GM18505 (cell line): ENCODE measurements at regions not wholly inside any gene's neighbourhood (a gene's known extent, or its start where the extent isn't known, plus 50 kb on each side); places are given as distances from the start of the nearest gene placed in this dataset.

ENCODE experiments used
- ATAC-seq: cut with Tn5 transposase; IDR thresholded peaks from one replicate; pipeline ENCODE4 v1.9.1; 2021; ENCODE audit not compliant: unreplicated experiment
- POLR2A ChIP-seq: IDR thresholded peaks from 4 replicates; pipeline ENCODE4 v1.6.1; 2011; ENCODE audit warnings: borderline replicate concordance; ENCODE audit not compliant: insufficient read depth, insufficient read length; ENCODE audit errors: extremely low read depth

DNA sequence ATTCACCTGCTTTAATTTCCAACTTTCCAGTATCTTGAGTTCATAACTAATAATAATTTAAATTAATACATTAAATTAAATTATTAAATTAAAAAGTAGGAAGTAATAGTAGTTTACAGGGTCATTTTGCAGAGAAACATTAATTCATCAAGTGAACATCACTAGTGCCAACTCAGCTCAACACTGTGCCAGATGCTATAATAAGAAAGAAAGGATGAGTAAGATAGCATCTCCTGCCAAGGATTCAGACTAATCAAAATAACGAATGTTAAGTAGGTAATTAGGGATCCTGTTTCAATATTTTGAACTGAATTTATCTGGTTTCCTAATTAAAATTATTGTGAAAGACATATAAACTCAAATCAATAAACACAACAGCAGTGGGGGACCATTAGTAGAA is 596.7 kb downstream of the SLC6A15 start:
- TF ChIP-seq POLR2A, result no peak
- ATAC-seq, result no peak

DNA sequence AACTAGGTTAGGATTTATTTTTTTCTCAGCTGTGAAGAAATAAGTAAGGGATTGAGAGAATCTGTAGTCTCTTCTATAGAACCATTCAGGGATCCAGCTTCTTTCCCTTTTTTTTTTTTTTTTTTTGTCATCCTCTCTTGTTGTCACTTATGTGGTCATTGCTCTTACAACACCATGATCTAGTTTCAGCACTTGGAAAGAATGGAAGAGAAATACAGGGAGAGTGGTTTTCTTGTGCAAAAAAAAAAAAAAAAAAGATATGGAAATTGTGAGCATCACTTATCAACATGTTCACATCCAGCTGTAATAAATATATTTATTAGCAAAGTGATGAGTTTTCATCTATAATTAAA is 599.3 kb downstream of the SLC6A15 start:
- ATAC-seq, result no peak
- no peak for TF ChIP-seq POLR2A

DNA sequence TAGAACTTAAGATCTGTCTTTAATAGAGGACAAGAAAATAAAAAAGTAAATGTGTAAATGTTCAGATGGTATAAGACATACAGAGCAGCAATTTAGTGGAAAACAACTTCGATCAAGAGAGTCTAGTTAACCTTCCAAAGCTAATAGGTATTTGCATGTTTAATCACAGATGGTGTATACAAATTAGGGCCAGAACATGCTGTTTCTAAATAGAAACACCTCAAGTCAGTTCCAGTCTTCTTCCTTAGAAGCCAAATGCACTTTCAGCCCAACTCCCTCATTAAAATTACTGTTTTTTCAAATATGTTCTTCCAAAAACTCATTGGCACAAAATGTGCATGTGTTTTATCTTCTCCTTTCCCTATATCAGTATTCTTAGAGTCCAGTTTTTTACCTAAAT is 604.4 kb downstream of the SLC6A15 start:
- TF ChIP-seq POLR2A, result no peak
- no peak for ATAC-seq

DNA sequence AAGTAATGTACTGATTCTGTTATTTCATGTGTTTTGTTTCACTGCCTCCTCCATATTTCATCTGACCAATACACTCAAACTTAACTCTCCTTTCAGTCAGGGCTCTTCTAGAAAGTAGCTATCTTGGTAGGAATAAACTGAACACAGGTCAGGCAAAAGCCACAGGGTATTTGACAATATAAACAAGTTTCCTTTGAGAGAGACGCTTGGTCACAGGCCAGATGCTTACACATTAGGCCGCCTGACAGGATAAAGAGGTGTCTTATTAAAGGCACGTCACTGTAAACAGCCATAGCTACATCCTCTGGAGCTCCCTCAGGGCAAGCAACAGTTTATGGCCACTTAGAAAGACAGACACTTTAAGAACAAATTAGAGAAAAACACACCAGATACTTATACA is 607.5 kb downstream of the SLC6A15 start:
- no peak for TF ChIP-seq POLR2A
- no peak for ATAC-seq

DNA sequence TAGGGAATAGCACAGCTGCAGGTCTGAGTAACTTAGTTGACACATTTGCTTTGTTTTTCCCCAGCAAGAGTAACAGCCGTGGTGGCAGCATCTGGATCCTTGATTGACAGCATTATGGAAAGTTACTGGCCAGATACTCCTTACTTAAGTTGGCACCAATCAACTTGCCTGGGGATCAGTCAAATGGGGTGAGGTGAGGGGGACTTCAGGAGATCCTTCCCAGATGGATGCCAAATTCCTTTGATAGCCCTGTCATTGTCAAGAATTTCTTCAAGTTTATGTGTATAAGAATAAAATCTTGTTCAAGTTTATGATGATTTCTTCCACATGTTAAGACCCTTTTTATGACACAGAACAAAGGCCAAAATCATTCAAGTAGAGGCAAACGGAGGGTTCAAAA is 618.4 kb downstream of the SLC6A15 start:
- TF ChIP-seq POLR2A, result no peak
- ATAC-seq, result no peak

DNA sequence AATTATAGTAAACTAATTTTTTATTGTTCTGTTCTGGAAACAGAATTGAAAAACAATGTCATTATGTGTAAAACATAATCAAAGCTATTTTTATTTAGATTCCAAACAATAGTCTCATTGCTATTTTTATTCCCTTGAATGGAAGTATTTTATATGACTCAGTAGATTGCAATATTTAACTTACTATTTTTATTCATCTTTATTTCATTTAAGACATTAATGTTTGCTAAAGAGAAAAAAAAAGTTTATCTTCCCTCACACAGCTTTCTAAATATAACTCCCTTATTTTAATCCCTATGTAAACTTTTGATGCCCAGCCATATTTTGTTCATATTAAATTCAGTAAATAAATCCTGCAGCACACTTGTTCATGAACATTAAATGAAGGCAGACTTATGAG is 622.4 kb downstream of the SLC6A15 start:
- no peak for ATAC-seq
- no peak for TF ChIP-seq POLR2A

DNA sequence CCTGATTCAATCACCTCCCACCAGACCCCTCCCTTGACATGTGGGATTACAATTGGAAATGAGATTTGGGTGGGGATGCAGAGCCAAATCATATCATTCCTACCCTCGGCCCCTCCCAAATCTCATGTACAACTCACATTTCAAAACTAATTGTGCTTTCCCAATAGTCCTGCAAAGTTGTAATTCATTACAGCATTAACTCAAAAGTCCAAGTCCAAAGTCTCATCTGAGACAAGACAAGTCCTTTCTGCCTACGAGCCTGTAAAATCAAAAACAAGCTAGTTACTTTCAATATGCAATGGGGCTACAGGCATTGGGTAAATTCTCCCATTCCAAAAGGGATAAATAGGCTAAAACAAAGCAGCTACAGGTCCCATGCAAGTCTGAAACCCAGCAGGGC is 634.6 kb downstream of the SLC6A15 start:
- no peak for TF ChIP-seq POLR2A
- no peak for ATAC-seq

DNA sequence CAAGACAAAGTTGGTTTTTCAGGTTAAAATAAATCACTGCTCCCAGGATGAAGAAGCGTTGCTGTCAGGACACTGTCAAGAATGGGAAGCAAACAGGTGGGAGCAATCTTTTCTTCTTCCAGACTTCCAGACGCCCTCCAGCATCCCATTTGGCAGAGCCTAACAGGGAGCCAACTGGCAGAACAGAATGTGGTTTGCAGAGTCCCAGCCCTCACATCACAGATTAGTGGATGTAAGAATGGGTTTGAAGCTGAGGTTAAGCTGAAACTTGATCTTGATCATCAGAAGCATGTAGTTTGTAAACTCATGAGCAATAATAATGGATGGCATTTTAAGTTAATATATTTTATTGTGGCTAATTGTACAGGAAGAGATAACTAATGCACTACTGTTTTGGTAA is 636.4 kb downstream of the SLC6A15 start:
- ATAC-seq, result no peak
- TF ChIP-seq POLR2A, result no peak

DNA sequence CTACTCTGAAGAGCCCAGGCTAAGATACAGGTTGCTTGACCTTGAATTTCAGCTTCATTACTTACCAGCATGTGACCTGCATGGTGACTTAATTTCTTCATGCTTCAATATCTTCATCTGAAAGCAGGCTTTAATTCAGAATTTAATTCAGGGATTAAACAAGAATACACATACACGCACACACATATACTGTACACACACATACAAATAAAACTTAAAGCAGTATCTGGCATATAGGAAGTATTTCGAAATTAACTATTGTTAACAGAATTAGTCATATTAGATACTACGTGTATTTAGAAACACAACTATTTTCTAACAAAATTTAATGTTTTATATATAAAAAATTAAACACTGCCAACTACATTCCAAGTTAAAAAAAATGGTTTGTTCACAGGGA is 640.3 kb downstream of the SLC6A15 start:
- no peak for TF ChIP-seq POLR2A
- ATAC-seq, result no peak

DNA sequence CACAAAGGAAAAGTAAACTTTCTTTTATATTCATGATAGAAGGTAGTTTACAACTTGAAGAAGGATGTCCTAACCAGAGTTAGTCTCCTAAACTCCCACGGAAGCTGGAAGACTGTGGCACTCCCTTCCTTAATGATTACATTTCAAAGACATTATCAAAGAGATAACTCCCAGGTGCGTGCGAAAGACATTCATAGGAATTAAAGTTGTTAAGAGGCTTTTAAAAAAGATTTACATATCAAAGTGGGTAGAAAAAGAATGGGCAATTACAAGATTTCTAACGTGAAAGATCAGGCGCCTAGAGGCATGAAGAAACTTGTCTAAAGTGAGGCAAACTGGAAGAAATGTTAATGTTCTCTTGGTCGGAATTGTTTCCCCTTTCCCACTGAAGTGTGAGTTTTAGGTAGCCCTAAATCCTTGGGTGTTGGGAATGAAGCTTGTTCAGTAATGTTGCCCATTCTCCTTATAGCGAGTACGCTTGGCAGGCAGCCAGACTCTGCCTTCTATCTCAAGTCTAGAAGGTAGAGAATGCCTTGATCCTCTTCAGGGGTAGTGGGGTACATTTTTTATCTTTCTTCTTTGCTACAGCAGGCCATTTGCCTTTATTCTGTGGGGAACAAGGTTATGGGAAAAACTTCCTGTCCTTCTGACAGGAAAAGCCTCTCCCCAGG is 642.0 kb downstream of the SLC6A15 start:
- ATAC-seq, result no peak
- no peak for TF ChIP-seq POLR2A

DNA sequence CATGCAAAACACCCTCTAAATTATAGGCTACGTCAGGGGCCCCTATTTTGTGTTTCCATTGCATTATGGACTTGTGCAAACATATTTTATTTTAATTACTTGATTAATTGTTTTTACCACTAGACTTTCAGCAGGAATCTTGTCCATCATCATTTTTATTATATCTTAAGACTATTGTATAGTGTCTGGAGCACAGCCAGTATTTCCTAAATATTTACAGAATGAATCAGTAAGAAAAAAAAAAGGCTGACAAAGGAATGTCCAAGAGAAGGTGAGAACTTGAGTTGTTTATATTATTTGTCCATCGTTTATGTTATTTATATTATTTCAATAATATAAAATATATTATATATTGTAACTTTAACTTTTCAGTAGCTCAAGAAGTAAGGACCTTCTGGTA is 664.7 kb downstream of the SLC6A15 start:
- ATAC-seq, result no peak
- TF ChIP-seq POLR2A, result no peak

DNA sequence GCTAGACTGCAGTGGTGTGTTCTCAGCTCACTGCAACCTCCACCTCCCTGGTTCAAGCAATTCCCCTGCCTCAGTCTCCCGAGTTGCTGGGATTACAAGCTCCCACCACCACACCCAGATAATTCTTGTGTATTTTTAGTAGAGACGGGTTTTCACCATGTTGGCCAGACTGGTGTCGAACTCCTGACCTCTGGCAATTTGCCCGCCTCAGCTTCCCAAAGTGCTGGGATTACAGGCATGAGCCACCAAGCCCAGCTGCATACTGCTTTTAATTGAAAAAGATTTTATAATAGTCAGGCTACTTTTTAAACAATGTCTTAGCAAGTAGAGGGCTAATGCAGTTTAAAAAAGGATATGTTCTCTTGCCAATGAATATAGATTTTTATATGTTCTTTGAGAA is 668.9 kb downstream of the SLC6A15 start:
- no peak for TF ChIP-seq POLR2A
- ATAC-seq, result no peak

DNA sequence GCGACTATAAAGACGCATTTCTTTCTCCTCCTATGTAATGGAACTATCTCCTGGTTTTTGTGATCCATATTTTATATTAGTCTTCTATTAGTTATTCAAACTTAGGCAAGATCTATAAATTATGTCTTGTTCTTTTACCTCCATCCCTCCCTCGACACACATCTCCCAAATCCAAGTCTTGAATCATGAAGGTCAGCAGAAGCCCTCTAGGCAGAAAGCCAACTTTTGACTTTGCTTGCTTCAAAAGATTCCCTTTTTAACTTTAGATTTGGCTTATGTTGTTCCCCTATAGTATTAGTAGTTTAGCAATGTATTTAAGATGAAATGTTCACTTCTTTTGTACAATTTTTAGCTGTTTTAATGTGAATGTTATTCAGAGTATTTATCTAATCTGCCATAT is 689.8 kb downstream of the SLC6A15 start:
- TF ChIP-seq POLR2A, result no peak
- no peak for ATAC-seq

DNA sequence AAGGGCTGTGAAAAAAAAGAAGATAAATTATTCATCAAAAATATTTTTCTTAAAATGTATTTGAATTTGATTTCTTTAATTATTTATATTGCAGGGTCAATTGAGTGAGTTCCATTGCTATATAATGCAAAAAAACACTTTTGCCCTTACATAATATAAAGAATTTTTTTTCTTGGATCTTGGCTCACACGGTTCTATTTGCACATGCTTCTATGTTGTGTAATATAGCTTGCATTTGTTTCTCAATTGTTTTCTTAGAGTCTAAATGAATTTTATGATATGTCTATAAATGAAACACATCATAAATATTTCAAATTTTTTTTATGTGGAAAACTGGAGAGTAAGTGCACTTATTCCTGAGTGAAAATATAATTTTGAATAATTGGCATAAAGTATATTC is 694.2 kb downstream of the SLC6A15 start:
- TF ChIP-seq POLR2A, result no peak
- no peak for ATAC-seq

DNA sequence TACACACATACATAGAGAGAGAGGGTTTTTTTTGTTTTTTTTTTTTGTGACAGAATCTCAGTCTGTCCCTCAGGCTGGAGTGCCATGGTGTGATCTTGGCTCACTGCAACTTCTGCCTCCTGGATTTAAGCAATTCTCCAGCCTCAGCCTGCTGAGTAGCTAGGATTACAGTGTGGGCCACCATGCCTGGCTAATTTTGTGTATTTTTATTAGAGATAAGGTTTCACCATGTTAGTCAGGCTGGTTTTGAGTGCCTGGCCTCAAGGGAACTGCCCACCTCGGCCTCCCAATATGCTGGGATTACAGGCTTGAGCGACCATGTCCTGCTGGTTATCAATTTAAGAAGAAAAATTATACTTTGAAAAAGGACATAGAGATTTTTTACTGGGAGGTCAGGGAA is 710.6 kb downstream of the SLC6A15 start:
- no peak for ATAC-seq
- TF ChIP-seq POLR2A, result no peak

DNA sequence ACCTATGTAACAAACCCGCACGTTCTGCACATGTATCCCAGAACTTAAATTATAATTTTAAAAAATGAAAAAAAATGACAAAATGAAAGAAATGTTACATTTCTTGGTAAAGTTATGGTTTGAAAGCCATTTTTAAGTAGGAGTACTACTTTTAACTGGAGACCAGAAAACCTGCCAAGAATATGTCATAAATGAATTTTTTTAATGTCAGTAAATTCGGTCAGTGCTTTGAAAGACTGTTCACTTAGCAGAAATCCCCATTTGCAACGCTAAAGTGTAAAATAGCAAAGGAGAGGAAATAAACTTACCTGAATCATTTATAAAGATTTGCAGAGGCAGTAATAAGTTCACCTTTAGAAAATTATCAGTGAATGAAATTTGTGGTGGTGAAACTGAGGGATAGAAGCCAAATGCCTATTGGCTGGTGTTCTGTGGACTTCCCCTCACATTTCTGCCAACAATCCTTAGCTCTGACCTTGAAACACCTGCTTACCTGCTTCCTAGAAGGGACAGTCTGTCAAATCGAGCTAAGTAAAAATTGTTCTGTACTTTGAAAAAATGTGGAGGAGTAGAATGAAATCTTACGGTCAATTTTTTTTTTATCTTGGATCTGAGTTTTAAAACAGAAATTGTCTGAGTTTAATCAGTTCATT is 714.2 kb downstream of the SLC6A15 start:
- no peak for TF ChIP-seq POLR2A
- no peak for ATAC-seq

DNA sequence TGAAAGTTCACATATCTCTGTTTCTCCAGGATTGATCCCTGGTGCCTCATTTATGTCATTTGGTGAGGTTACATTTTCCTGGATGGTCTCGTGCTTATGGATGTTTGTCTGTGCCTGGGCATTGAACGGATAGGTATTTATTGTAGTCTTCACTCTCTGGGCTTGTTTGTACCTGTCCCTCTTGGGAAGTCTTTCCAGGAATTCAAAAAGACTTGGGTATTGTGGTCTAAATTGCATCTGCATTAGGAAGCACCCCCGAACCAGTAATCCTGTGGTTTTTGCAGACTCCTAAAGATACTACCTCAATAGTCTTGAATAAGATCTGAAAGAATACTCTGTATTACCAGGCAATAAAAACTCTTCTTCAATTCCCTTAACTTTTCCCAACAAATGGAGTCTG is 720.8 kb downstream of the SLC6A15 start:
- TF ChIP-seq POLR2A, result no peak
- ATAC-seq, result no peak
